Gastrocnemius medialis (tissue), 4 donors: ENCODE measurements at regions not wholly inside any gene's neighbourhood (a gene's known extent, or its start where the extent isn't known, plus 50 kb on each side); places are given as distances from the start of the nearest gene placed in this dataset.

Source experiments
- ATAC-seq, 2 donors: fragments of 150-250 bp; one replicate each; pipeline ENCODE4 v1.9.1; 2016
- DNase-seq, 2 donors: peaks; one replicate each; pipeline ENCODE4 v3.0.0-alpha.2; 2019
- H3K27ac ChIP-seq, 4 donors: fragments of 200-600 bp; sonication (generic); 1 replicate in 1 of 4; 2 replicates in 3 of 4; pipeline ENCODE4 v1.5.1; 2016 to 2018; ENCODE audit warnings: mild to moderate bottlenecking in 2 of 4, moderate library complexity in 1 of 4
- H3K27me3 ChIP-seq, 3 donors: fragments of 200-600 bp; sonication (generic) in 2 of 3; 1 replicate in 1 of 3; 2 replicates in 2 of 3; pipeline versions ENCODE4 v1.5.1 to v1.6.0; 2016 to 2019; ENCODE audit warnings: mild to moderate bottlenecking in 1 of 3, moderate library complexity in 1 of 3
- H3K36me3 ChIP-seq, 2 donors: fragments of 200-600 bp; sonication (generic) in 1 of 2; one replicate each; pipeline ENCODE4 v1.5.1; 2017 to 2018
- H3K4me1 ChIP-seq, 2 donors: fragments of 200-600 bp; sonication (generic) in 1 of 2; one replicate each; pipeline ENCODE4 v1.5.1; 2016 to 2017; ENCODE audit warnings: mild to moderate bottlenecking in 2 of 2
- H3K4me3 ChIP-seq, 4 donors: fragments of 200-600 bp; sonication (generic) in 3 of 4; 1 replicate in 1 of 4; 2 replicates in 3 of 4; pipeline ENCODE4 v1.5.1; 2016 to 2019; ENCODE audit warnings: mild to moderate bottlenecking in 2 of 4
- H3K9me3 ChIP-seq, 3 donors: fragments of 200-600 bp; sonication (generic) in 2 of 3; 1 replicate in 1 of 3; 2 replicates in 2 of 3; pipeline ENCODE4 v1.5.1; 2016 to 2019
- POLR2A ChIP-seq, 2 donors: fragments of 450-650 bp; IDR thresholded peaks; one replicate each; pipeline ENCODE4 v1.6.1; 2017; ENCODE audit warnings: antibody characterized with exemption in 2 of 2, mild to moderate bottlenecking in 2 of 2, moderate library complexity in 2 of 2
- in situ Hi-C, 4 donors: fragments of 200-750 bp; cut with MboI; loops; one replicate each; pipeline versions ENCODE4 v1.15.0 to v1.8.0; 2017; ENCODE audit warnings: low sequenced_read_pairs in 4 of 4
- intact Hi-C: fragments of 100-400 bp; cut with DNase I; formaldehyde crosslinking; loops from one replicate; pipeline ENCODE4 v1.15.1; 2023; ENCODE audit warnings: low total_unique reads
- TF ChIP-seq, protein P1 (sequence below), 5 experiments: fragments of 450-650 bp in 3 of 5; fragments of 200-600 bp in 2 of 5; sonication (generic) in 2 of 5; IDR thresholded peaks in 4 of 5; conservative IDR thresholded peaks in 1 of 5; 1 replicate in 4 of 5; 2 replicates in 1 of 5; pipeline ENCODE4 v1.5.1; 2016 to 2019; ENCODE audit warnings: antibody characterized with exemption in 5 of 5, mild to moderate bottlenecking in 3 of 5, moderate library complexity in 3 of 5

DNA sequence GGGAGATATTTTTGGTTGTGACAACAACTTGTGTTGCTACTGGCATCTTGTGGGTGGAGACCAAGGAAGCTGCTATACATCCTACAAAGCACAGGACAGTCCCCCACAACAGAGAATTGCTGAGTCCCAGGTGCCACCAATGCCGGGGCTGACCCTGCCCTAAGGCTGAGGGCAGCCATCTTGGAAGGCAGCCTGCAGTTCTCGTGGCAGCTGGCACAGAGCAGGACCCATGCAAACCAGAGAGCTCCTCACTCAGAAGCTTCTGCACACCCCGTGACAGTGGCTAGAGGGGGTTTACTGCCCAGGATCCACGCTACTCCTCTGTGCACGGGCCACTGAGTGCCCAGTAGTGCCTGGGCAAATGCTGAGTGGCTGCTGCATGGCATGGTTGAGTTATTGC lies 143.4 kb downstream of the CTTN start:
- no peaks in the 10 kb centered on the region for H3K36me3 ChIP-seq
- H3K4me1 ChIP-seq, result no peaks in the 10 kb centered on the region
- no peak overlapping the region for H3K4me3 ChIP-seq
- ATAC-seq (no peak), DNase-seq (no peak)
- peaks cover 8 to 16% (median 11%) of the 10 kb centered on the region in 3 donors for H3K27me3 ChIP-seq
- no peak overlapping the region for H3K27ac ChIP-seq
- H3K9me3 ChIP-seq, result no peaks in the 10 kb centered on the region
- intact Hi-C loops (no loop called here), in situ Hi-C loops (no loop called here)
- TF ChIP-seq, protein P1, sequence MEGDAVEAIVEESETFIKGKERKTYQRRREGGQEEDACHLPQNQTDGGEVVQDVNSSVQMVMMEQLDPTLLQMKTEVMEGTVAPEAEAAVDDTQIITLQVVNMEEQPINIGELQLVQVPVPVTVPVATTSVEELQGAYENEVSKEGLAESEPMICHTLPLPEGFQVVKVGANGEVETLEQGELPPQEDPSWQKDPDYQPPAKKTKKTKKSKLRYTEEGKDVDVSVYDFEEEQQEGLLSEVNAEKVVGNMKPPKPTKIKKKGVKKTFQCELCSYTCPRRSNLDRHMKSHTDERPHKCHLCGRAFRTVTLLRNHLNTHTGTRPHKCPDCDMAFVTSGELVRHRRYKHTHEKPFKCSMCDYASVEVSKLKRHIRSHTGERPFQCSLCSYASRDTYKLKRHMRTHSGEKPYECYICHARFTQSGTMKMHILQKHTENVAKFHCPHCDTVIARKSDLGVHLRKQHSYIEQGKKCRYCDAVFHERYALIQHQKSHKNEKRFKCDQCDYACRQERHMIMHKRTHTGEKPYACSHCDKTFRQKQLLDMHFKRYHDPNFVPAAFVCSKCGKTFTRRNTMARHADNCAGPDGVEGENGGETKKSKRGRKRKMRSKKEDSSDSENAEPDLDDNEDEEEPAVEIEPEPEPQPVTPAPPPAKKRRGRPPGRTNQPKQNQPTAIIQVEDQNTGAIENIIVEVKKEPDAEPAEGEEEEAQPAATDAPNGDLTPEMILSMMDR (IDR thresholded peaks at IDR 0.05 in 4 of 5, conservative IDR thresholded peaks at IDR 0.05 in 1 of 5), result no peak
- TF ChIP-seq POLR2A (IDR thresholded peaks at IDR 0.05), result no peak

GRCh38 chr11:70542406-70542805 lies 144.1 kb downstream of the CTTN start:
- H3K4me3 ChIP-seq, result no peak overlapping the region
- no peaks in the 10 kb centered on the region for H3K9me3 ChIP-seq
- ATAC-seq (no peak), DNase-seq (no peak)
- peaks cover 15 to 16% (median 15%) of the 10 kb centered on the region in 3 donors for H3K27me3 ChIP-seq
- intact Hi-C loops (no loop called here), in situ Hi-C loops (no loop called here)
- TF ChIP-seq POLR2A (IDR thresholded peaks at IDR 0.05), result no peak
- TF ChIP-seq, protein P1 (IDR thresholded peaks at IDR 0.05 in 4 of 5, conservative IDR thresholded peaks at IDR 0.05 in 1 of 5), result no peak
- H3K36me3 ChIP-seq, result no peaks in the 10 kb centered on the region
- H3K27ac ChIP-seq, result no peak overlapping the region
- H3K4me1 ChIP-seq, result no peaks in the 10 kb centered on the region

DNA sequence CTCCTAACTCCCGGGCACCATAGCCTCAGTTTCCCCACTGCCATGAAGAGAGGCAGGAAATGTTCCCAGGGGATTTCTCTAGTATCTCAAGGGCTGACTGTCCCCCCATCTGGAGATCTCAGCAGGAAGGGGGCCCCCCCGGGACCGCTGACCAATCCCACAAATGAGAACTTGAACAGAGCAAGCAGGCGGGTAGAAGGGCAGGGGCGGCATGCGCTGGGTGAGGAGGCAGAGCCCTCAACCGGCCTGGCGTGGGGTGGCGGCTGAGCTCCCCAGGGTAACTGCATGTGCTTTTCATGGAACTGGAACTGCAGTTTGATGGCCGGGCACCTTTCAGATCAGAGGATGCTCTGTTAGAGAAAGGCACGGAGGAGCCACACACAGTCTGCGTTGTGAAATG lies 144.5 kb downstream of the CTTN start:
- no peak for DNase-seq
- Histone ChIP-seq H3K36me3 (no peaks in the 10 kb centered on the region), H3K27me3 (peaks cover 16 to 19% (median 18%) of the 10 kb centered on the region in 3 donors), H3K4me1 (no peaks in the 10 kb centered on the region), H3K4me3 (no peak overlapping the region), H3K9me3 (no peaks in the 10 kb centered on the region), H3K27ac (no peak overlapping the region)
- intact Hi-C loops, result no loop called here
- no peak for TF ChIP-seq POLR2A (IDR thresholded peaks at IDR 0.05)
- TF ChIP-seq, protein P1 (IDR thresholded peaks at IDR 0.05 in 4 of 5, conservative IDR thresholded peaks at IDR 0.05 in 1 of 5), result no peak
- in situ Hi-C loops, result no loop called here
- no peak for ATAC-seq

DNA sequence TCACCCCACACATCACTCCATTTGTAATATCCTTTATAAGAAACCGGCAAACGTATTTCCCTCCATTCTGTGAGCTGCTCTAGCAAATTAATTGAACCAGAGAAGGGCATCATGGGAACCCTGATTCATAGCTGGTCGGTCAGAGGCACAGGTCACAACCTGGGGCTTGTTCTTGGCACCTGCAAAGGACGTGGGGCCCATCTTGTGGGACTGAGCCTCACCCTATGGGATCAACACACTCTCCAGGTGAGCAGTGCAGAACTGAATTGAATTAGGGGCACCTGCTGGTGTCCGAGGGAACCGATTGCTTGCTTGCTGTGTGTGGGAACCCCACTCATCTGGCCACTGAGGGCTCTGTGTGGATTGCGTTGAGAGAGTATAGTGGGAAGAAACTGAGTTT lies 145.3 kb downstream of the CTTN start:
- Histone ChIP-seq H3K27me3 (peaks cover 20 to 22% (median 20%) of the 10 kb centered on the region in 3 donors), H3K36me3 (no peaks in the 10 kb centered on the region), H3K9me3 (no peaks in the 10 kb centered on the region), H3K4me3 (no peak overlapping the region), H3K4me1 (no peaks in the 10 kb centered on the region), H3K27ac (no peak overlapping the region)
- TF ChIP-seq, protein P1 (IDR thresholded peaks at IDR 0.05 in 4 of 5, conservative IDR thresholded peaks at IDR 0.05 in 1 of 5), result no peak
- TF ChIP-seq POLR2A (IDR thresholded peaks at IDR 0.05), result no peak
- no peak for ATAC-seq
- DNase-seq, result no peak
- intact Hi-C loops (no loop called here), in situ Hi-C loops (no loop called here)

- H3K4me3 ChIP-seq, result no peak overlapping the region
- no peaks in the 10 kb centered on the region for H3K36me3 ChIP-seq
- intact Hi-C loops, result no loop called here
- ATAC-seq (no peak), DNase-seq (no peak)
- no peak overlapping the region for H3K27ac ChIP-seq
- TF ChIP-seq, protein P1 (IDR thresholded peaks at IDR 0.05 in 4 of 5, conservative IDR thresholded peaks at IDR 0.05 in 1 of 5), result no peak
- TF ChIP-seq POLR2A (IDR thresholded peaks at IDR 0.05), result no peak
- peaks cover 20 to 26% (median 22%) of the 10 kb centered on the region in 3 donors for H3K27me3 ChIP-seq
- no peaks in the 10 kb centered on the region for H3K9me3 ChIP-seq
- H3K4me1 ChIP-seq, result no peaks in the 10 kb centered on the region
- in situ Hi-C loops, result no loop called here
These were observed 145.9 kb downstream of the CTTN start for GRCh38 chr11:70544067-70544773.
